ENCODE measurements at regions not wholly inside any gene's neighbourhood (a gene's known extent, or its start where the extent isn't known, plus 50 kb on each side); places are given as distances from the start of the nearest gene placed in this dataset.

- 74 to 75% methylated on average over 2 of the region's 2 CpGs for WGBS, 2 donors
- no peaks in the 10 kb centered on the region for H3K27me3 ChIP-seq
- H3K27ac ChIP-seq: no peak overlapping the region
- no peak for DNase-seq
- no peak for ATAC-seq
- H3K9me3 ChIP-seq: no peaks in the 10 kb centered on the region
- no peak for TF ChIP-seq CTCF (IDR thresholded peaks at IDR 0.05)
- H3K4me1 ChIP-seq: no peaks in the 10 kb centered on the region
- intact Hi-C loops (cut with DNase I): no loop called here
- no peaks in the 10 kb centered on the region for H3K36me3 ChIP-seq
- no peak overlapping the region for H3K4me3 ChIP-seq
These were observed 2047.9 kb downstream of the ARAP2 start for GRCh38 chr4:34196375-34196774.

GRCh38 chr4:34198966-34199365 lies 2045.3 kb downstream of the ARAP2 start:
- 78 to 79% methylated on average over 1 of the region's 1 CpG for WGBS, 2 donors
- no peaks in the 10 kb centered on the region for H3K9me3 ChIP-seq

GRCh38 chr4:34200535-34200934 lies 2043.8 kb downstream of the ARAP2 start:
- no peak for DNase-seq
- Histone ChIP-seq H3K36me3 (no peaks in the 10 kb centered on the region), H3K4me1 (no peaks in the 10 kb centered on the region), H3K9me3 (no peaks in the 10 kb centered on the region), H3K27ac (no peak overlapping the region), H3K27me3 (no peaks in the 10 kb centered on the region), H3K4me3 (no peak overlapping the region)
- WGBS, 2 donors: 95 to 99% methylated on average over 2 of the region's 2 CpGs
- no peak for ATAC-seq
- no peak for TF ChIP-seq CTCF (IDR thresholded peaks at IDR 0.05)
- intact Hi-C loops (cut with DNase I): no loop called here

More at GRCh38 chr4:34198966-34199365, 2045.3 kb downstream of the ARAP2 start:
- Histone ChIP-seq H3K4me1 (no peaks in the 10 kb centered on the region), H3K36me3 (no peaks in the 10 kb centered on the region), H3K27ac (no peak overlapping the region), H3K4me3 (no peak overlapping the region), H3K27me3 (no peaks in the 10 kb centered on the region)
- TF ChIP-seq CTCF (IDR thresholded peaks at IDR 0.05): no peak
- intact Hi-C loops (cut with DNase I): no loop called here
- ATAC-seq (no peak), DNase-seq (no peak)

GRCh38 chr4:34202154-34202553 lies 2042.2 kb downstream of the ARAP2 start:
- DNase-seq (no peak), ATAC-seq (no peak)
- no peak overlapping the region for H3K4me3 ChIP-seq
- no peak overlapping the region for H3K27ac ChIP-seq
- TF ChIP-seq CTCF (IDR thresholded peaks at IDR 0.05): no peak
- peaks cover 0 to 8% (median 0%) of the 10 kb centered on the region in 11 donors for H3K9me3 ChIP-seq
- intact Hi-C loops (cut with DNase I): no loop called here
- H3K4me1 ChIP-seq: no peaks in the 10 kb centered on the region
- H3K27me3 ChIP-seq: no peaks in the 10 kb centered on the region
- no peaks in the 10 kb centered on the region for H3K36me3 ChIP-seq

GRCh38 chr4:34220601-34221000 lies 2023.7 kb downstream of the ARAP2 start:
- DNase-seq (no peak), ATAC-seq (no peak)
- Histone ChIP-seq H3K9me3 (peaks cover 0 to 23% (median 3%) of the 10 kb centered on the region in 11 donors), H3K4me1 (no peaks in the 10 kb centered on the region), H3K27me3 (no peaks in the 10 kb centered on the region), H3K4me3 (no peak overlapping the region), H3K36me3 (no peaks in the 10 kb centered on the region), H3K27ac (no peak overlapping the region)
- intact Hi-C loops (cut with DNase I): no loop called here
- TF ChIP-seq CTCF (IDR thresholded peaks at IDR 0.05): no peak
- WGBS, 2 donors: 45 to 74% methylated on average over 1 of the region's 1 CpG
